HG03196 (cell line): ENCODE measurements at regions not wholly inside any gene's neighbourhood (a gene's known extent, or its start where the extent isn't known, plus 50 kb on each side); places are given as distances from the start of the nearest gene placed in this dataset.

ENCODE experiments used
- ATAC-seq: cut with Tn5 transposase; IDR thresholded peaks from one replicate; pipeline ENCODE4 v1.9.1; 2021; ENCODE audit not compliant: unreplicated experiment

DNA sequence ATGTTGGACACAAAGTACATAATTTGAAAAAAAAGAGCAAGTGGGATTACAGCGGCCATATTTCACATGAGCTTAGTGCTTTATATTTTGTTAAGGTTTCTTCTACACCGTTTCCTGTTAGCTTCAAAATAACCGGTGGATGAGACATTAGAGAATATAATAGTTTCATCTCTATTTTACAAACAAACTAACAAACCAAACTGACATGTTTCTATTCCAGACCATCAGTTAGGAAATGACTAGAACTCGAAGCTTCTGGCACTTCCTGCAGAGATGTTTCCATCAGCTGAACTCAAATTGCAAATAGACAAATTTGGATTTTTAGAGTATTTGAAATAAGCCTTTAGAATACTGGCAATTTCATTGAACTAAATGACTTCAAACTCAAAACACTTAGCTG, 86.5 kb downstream of the MTRR start:
- ATAC-seq: no peak

GRCh38 chr5:7957329-7957728, 88.4 kb downstream of the MTRR start:
- no peak for ATAC-seq

DNA sequence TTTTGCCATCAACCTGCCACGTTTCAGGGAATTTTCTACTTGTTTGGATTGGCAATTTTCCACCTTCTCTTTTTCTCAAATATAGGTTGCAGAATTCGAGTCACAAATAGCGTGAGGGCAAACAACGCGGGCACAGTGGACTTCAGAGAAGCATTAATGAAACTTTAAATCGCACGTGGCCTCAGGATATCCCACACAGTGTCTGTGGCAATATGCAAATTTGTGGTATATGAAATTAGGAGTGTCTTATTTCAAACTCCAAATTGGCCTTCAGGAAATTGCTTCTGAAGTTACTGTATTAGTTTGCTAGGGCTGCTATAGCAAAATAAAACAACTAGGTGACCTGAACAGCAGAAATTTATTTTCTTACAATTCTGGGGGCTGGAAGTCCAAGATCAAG, 91.2 kb downstream of the MTRR start:
- no peak for ATAC-seq

DNA sequence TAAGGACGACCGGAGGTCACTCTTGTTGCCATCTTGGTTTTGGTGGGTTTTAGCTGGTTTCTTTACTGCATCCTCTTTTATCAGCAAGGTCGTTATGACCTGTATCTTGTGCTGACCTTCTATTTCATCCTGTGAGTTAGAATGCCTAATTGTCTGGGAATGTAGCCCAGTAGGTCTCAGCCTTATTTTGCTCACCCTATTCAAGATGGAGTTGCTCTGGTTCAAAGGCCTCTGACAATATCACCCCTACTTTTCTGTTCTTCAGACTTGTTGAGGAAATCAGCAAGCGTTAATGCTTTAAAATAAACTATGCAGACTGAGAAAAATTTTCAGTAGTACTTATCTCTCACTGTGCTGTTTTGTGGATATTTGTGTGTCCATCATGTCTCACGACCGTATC, 92.6 kb downstream of the MTRR start:
- no peak for ATAC-seq

DNA sequence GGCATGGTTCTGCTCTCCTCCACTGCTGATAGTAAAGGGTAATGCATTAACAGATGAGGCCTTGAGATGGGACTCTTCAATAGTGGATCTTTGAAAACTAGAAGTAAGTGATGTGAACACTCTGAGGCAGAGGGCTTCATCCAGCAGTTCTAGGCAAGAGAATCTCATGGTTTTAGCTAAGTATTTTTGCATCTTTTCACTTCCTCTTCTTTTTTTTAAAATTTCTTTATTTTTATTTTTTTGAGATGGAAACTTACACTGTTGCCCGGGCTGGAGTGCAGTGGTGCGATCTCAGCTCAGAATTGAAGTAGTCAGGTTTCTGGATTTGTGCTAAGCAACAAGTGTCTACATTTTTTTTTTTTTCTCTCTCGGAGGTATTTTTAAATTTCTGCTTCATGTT, 101.9 kb downstream of the MTRR start:
- ATAC-seq: no peak

- ATAC-seq: no peak
These were observed 107.7 kb downstream of the MTRR start for GRCh38 chr5:7976411-7977190.

GRCh38 chr5:7978114-7978513, 109.2 kb downstream of the MTRR start:
- ATAC-seq: no peak

DNA sequence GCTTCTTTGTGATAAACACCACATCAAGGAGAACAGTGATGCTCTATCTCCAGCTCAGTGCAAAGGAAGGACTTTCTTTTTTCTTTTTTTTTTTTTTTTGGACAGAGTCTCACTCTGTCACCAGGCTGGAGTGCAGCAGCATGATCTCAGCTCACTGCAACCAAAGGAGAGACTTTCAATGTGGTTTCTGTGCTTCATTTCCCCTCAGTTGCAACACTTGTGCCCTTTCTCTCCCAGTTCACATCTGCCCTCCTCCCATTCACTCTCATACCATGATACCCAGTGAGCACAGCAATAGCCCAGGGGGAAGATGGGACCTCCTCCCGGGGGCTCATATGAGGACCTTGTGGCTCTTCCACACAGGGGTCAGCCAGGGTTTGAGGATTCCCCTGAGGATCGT, 110.0 kb downstream of the MTRR start:
- ATAC-seq: no peak

- no peak for ATAC-seq
These were observed 111.9 kb downstream of the MTRR start for GRCh38 chr5:7980881-7981280.

DNA sequence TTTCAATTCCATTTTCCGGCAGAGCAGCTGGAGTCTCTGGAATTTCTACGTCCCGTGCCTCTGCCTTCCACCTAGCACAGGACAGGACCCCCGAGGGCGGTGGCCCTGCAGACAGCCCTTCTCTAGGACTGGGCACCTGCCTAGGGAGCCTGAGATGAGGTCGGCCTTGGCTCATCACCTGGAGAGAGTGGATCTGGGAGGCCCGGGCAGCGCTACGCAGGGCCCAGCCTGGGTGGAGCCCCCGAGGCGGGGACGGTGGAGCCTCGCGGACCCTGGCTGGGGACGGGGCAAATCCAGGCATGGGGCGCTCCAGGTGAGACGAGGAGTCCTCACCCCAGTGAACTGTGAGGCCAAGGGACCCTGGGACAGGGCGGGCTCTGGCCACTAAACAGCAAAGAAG, 114.5 kb downstream of the MTRR start:
- no peak for ATAC-seq

DNA sequence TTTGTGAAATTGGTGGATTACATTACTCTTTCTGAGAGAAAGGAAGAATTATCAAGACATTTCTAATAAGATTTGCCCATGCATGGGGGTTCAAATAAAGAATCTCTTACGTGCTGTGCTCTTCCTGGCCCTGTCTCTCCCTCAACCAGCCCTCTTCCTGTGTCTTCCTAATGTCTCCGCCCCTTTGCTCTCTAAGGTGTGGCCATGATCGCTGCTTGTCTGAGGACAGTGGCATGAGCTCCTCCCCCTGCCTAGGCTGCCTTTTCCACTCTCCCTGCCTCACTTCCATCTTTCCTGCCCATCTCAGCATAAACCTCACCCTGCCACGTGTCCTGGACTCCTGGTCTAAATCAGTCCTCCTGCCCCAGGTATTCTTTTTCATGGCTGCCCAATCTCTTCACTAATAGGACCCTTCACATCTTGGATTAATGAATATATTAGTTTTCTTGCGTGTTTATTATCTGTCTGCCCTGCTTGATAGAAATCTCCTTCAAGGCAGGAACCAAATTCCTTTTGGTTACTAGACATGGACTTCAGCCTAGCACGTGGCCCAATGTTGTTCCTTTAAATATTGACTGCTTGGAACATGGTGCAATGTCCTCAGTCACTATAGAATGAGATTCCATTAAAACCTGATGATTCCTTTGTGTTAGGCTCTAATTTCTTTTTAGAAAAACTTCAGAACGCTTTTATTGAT, 122.3 kb downstream of the MTRR start:
- ATAC-seq: no peak

- ATAC-seq: no peak
These were observed 126.8 kb downstream of the MTRR start for GRCh38 chr5:7995688-7996294.

- no peak for ATAC-seq
These were observed 136.5 kb downstream of the MTRR start for GRCh38 chr5:8005416-8005815.

DNA sequence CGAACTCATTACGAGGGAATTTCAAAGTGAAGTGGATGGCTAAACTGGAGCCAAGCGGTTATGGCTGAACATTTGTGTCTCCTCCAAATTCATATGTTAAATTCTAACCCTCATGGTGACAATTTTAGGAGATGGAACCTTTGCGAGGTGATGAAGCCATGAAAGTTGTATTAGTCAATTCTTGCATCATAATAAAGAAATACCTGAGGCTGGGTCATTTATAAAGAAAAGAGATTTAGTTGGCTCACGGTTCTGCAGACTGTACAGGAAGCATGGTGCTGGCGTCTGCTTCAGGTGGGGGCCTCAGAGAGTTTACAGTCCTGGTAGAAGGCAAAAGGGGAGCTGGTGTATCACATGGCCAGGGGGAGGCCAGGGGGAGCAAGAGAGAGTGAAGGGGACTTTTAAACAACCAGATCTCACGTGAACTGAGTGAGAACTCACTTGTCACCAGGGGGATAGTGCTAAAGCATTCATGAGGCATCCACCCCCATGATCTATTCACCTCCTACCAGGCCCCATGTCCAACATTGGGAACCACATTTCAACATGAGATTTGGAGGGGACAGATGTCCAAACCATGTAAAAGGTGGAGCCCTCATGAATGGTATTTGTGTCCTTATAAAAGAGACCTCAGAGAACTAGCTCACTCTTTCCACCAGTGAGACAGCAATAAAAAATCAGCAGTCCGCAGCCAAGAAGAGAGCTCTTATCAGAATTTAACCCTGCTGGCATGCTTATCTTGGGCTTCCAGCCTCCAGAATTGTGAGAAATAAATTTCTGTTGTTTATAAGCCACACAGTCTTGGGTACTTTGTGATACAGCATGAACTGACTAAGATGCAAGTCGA, 143.4 kb downstream of the MTRR start:
- no peak for ATAC-seq

GRCh38 chr5:8013948-8014710, 145.2 kb downstream of the MTRR start:
- no peak for ATAC-seq

DNA sequence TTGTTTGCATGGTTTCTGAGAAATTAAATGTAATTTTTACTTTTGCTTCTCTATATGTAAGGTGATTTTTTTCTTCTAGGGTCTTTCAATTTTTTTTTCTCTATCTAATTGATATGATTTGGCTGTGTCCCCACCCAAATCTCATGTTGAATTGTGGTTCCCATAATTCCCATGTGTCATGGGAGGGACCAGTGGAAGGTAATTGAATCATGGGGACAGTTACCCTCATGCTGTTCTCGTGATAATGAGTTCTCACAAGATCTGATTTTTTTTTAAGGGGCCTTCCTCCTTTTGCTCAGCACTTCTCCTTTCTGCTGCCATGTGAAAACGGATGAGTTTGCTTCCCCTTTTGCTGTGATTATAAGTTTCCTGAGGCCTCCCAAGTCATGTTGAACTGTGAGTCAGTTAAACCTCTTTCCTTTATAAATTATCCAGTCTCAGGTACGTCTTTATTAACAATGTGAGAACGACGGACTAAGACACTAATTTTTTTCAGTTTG, 150.8 kb downstream of the MTRR start:
- no peak for ATAC-seq

DNA sequence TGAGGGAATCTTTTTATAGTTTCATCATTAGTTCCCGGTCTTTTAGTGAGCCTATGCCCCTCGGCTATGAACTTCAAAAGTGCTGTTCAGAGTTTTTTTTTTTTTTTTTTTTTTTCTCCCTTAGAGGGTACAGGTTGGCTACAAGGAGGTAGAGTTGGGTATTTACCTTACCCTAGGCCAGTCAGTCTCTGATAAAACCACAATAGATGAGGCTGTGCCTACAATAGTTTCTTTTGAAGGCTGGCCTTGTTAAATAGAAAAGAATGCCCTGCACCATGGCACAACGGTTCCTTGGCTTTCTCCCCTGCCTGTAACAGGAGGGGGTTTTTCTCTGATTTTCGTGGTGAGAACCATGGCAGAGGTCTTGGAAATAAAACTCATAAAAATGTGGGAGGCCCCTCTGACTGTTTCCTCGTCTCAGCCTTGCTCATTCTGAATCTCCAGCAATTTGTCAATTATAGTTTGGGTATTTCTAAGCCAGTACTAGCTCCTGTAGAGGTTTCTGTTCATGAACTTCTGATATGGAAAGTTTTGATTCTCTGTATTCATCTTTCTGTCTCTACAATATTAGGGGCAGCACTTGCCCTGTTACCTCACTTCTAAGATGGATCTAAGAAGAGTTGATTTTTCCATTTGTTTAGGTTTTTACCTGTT, 152.0 kb downstream of the MTRR start:
- no peak for ATAC-seq

- ATAC-seq: no peak
These were observed 159.3 kb downstream of the MTRR start for GRCh38 chr5:8028243-8028642.

- no peak for ATAC-seq
These were observed 164.3 kb downstream of the MTRR start for GRCh38 chr5:8033261-8033660.

DNA sequence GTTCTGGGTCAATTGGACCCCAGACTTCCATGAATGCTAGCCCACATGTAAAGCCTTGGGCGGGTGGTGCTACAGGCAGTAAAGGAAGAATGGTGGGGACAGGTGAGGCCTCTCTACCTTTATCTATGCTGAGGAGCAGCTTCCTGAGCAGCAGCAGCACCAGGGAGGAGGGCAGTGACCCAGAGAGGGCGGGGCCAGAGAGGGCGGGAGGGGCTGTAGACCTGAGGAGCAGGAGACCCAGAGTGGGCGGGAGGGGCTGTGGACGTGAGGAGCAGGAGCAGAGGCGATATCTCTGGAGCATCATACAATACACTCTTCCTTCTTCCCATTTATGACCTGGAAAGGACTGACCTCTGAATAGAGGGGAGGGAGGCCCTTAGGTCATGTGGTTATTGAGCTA, 165.9 kb downstream of the MTRR start:
- ATAC-seq: no peak
